Neural progenitor cell (in vitro differentiated cells): ENCODE measurements at regions not wholly inside any gene's neighbourhood (a gene's known extent, or its start where the extent isn't known, plus 50 kb on each side); places are given as distances from the start of the nearest gene placed in this dataset.

Experiments
- DNase-seq: peaks from one replicate; pipeline ENCODE4 v3.0.0-alpha.2; 2016; ENCODE audit warnings: low spot score
- H2AFZ ChIP-seq: fragments of 200-600 bp; sonication (generic); replicated peaks from 2 replicates; pipeline ENCODE4 v1.6.1; 2016; ENCODE audit warnings: antibody characterized with exemption
- H3F3A ChIP-seq: fragments of 200-600 bp; sonication (generic); 2 replicates; pipeline ENCODE4 v1.6.1; 2016; ENCODE audit warnings: antibody characterized with exemption, low read depth
- H3K27ac ChIP-seq: fragments of 200-600 bp; sonication (generic); 2 replicates; pipeline ENCODE4 v1.5.1; 2016; ENCODE audit warnings: mild to moderate bottlenecking
- H3K27me3 ChIP-seq: fragments of 200-600 bp; sonication (generic); 2 replicates; pipeline ENCODE4 v1.6.1; 2016; ENCODE audit warnings: mild to moderate bottlenecking, moderate library complexity
- H3K36me3 ChIP-seq: fragments of 200-600 bp; sonication (generic); 2 replicates; pipeline ENCODE4 v1.5.1; 2016
- H3K4me1 ChIP-seq: fragments of 200-600 bp; sonication (generic); 2 replicates; pipeline ENCODE4 v1.6.1; 2016; ENCODE audit warnings: mixed run types
- H3K4me2 ChIP-seq: fragments of 200-600 bp; sonication (generic); 2 replicates; pipeline ENCODE4 v1.6.1; 2016
- H3K4me3 ChIP-seq: fragments of 200-600 bp; sonication (generic); 2 replicates; pipeline ENCODE4 v1.5.1; 2016
- H3K79me2 ChIP-seq: fragments of 200-600 bp; sonication (generic); 2 replicates; pipeline ENCODE4 v1.6.1; 2016; ENCODE audit warnings: low read depth
- H3K9ac ChIP-seq: fragments of 200-600 bp; sonication (generic); 2 replicates; pipeline ENCODE4 v1.6.1; 2016
- H3K9me3 ChIP-seq: fragments of 200-600 bp; sonication (generic); 2 replicates; pipeline ENCODE4 v1.5.1; 2016; ENCODE audit warnings: low read depth
- H4K20me1 ChIP-seq: fragments of 200-600 bp; sonication (generic); 2 replicates; pipeline ENCODE4 v1.6.1; 2016; ENCODE audit warnings: low read depth
- H3K27ac Mint-ChIP-seq: 3 replicates; pipeline ENCODE4 v1.8.0; 2021; ENCODE audit warnings: mixed read lengths
- H3K27me3 Mint-ChIP-seq: 2 replicates; pipeline ENCODE4 v1.8.0; 2022; ENCODE audit warnings: low read depth, mild to moderate bottlenecking, inconsistent platforms, moderate library complexity, mixed read lengths; ENCODE audit not compliant: insufficient read depth
- H3K36me3 Mint-ChIP-seq: 3 replicates; pipeline ENCODE4 v1.8.0; 2021; ENCODE audit warnings: mixed read lengths
- H3K4me1 Mint-ChIP-seq: 3 replicates; pipeline ENCODE4 v1.8.0; 2021; ENCODE audit warnings: mixed read lengths
- H3K4me3 Mint-ChIP-seq: 3 replicates; pipeline ENCODE4 v1.8.0; 2021; ENCODE audit warnings: mild to moderate bottlenecking, moderate library complexity, mixed read lengths
- H3K9me3 Mint-ChIP-seq: 3 replicates; pipeline ENCODE4 v1.8.0; 2020; ENCODE audit warnings: mixed read lengths
- EZH2 ChIP-seq: fragments of 200-600 bp; sonication (generic); IDR thresholded peaks from 2 replicates; pipeline ENCODE4 v1.6.1; 2017; ENCODE audit warnings: antibody characterized with exemption, mild to moderate bottlenecking, moderate library complexity
- EZH2phosphoT487 ChIP-seq: fragments of 200-600 bp; sonication (generic); IDR thresholded peaks from 2 replicates; pipeline ENCODE4 v1.6.1; 2017; ENCODE audit warnings: antibody characterized with exemption
- TF ChIP-seq, protein P1 (sequence below): fragments of 200-600 bp; sonication (generic); IDR thresholded peaks from 2 replicates; pipeline ENCODE4 v1.5.1; 2017; ENCODE audit warnings: antibody characterized with exemption, mild to moderate bottlenecking

DNA sequence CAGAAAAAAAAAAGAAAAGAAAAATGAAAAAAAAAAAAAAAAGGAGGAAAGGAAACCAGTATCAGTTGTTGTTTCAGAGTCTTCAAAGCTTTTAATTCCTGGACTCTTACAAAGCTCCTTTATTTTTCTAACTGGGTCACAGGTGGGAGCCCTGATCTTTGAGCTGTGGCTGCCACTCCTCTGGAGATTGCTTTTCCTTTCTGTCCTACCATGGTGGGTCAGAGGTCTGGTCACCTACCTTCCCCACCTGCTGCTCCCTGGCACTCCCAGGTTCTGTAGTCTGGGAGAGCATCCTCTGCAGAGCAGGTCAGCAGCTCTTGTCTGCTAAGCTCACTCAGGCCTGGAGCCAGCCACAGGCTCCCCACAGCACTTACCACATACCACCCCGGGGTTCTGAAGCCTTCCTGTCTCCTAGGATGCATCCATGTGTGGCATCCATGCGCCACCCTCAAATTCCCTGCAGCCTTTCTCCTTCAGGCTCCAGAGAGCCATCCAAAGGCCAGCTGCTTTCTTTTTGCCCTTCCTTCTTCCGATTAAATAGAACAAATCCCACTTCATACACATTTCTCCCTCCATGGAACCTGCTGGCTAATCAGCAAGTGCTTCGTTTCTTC, 73.2 kb upstream of the TPK1 start:
- TF ChIP-seq, protein P1, sequence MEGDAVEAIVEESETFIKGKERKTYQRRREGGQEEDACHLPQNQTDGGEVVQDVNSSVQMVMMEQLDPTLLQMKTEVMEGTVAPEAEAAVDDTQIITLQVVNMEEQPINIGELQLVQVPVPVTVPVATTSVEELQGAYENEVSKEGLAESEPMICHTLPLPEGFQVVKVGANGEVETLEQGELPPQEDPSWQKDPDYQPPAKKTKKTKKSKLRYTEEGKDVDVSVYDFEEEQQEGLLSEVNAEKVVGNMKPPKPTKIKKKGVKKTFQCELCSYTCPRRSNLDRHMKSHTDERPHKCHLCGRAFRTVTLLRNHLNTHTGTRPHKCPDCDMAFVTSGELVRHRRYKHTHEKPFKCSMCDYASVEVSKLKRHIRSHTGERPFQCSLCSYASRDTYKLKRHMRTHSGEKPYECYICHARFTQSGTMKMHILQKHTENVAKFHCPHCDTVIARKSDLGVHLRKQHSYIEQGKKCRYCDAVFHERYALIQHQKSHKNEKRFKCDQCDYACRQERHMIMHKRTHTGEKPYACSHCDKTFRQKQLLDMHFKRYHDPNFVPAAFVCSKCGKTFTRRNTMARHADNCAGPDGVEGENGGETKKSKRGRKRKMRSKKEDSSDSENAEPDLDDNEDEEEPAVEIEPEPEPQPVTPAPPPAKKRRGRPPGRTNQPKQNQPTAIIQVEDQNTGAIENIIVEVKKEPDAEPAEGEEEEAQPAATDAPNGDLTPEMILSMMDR = no peak
- TF ChIP-seq EZH2 = no peak
- no peak for TF ChIP-seq EZH2phosphoT487
- H3K4me1 Mint-ChIP-seq = peaks cover 29% of the 10 kb centered on the region
- H4K20me1 ChIP-seq = no peaks in the 10 kb centered on the region
- H3K27ac ChIP-seq = no peak overlapping the region
- H3K79me2 ChIP-seq = no peaks in the 10 kb centered on the region
- no peak overlapping the region for H3K4me3 Mint-ChIP-seq
- peaks cover 18% of the 10 kb centered on the region for H3K4me1 ChIP-seq
- no peak overlapping the region for H2AFZ ChIP-seq
- no peaks in the 10 kb centered on the region for H3F3A ChIP-seq
- H3K36me3 ChIP-seq = no peaks in the 10 kb centered on the region
- no peaks in the 10 kb centered on the region for H3K27me3 ChIP-seq
- H3K9me3 ChIP-seq = no peaks in the 10 kb centered on the region
- no peak overlapping the region for H3K4me2 ChIP-seq
- no peak overlapping the region for H3K4me3 ChIP-seq
- no peaks in the 10 kb centered on the region for H3K9me3 Mint-ChIP-seq
- no peaks in the 10 kb centered on the region for H3K27me3 Mint-ChIP-seq
- no peaks in the 10 kb centered on the region for H3K36me3 Mint-ChIP-seq
- H3K9ac ChIP-seq = no peak overlapping the region
- peak; percentile 32 for DNase-seq
- peak overlapping the region; percentile 35 for H3K27ac Mint-ChIP-seq

- no peaks in the 10 kb centered on the region for H3K36me3 ChIP-seq
- H3K4me3 ChIP-seq = no peak overlapping the region
- Mint-ChIP-seq H3K4me3 (no peak overlapping the region), H3K9me3 (no peaks in the 10 kb centered on the region), H3K27me3 (no peaks in the 10 kb centered on the region), H3K4me1 (peaks cover 29% of the 10 kb centered on the region), H3K27ac (no peak overlapping the region), H3K36me3 (no peaks in the 10 kb centered on the region)
- peaks cover 18% of the 10 kb centered on the region for H3K4me1 ChIP-seq
- TF ChIP-seq, protein P1 = no peak
- TF ChIP-seq EZH2phosphoT487 (no peak), EZH2 (no peak)
- H3F3A ChIP-seq = no peaks in the 10 kb centered on the region
- no peaks in the 10 kb centered on the region for H3K79me2 ChIP-seq
- H3K9ac ChIP-seq = no peak overlapping the region
- no peak overlapping the region for H2AFZ ChIP-seq
- no peaks in the 10 kb centered on the region for H3K9me3 ChIP-seq
- no peak overlapping the region for H3K4me2 ChIP-seq
- DNase-seq = no peak
- no peaks in the 10 kb centered on the region for H4K20me1 ChIP-seq
- no peaks in the 10 kb centered on the region for H3K27me3 ChIP-seq
- no peak overlapping the region for H3K27ac ChIP-seq
Measured at GRCh38 chr7:144908324-144908723, 72.5 kb upstream of the TPK1 start.

DNA sequence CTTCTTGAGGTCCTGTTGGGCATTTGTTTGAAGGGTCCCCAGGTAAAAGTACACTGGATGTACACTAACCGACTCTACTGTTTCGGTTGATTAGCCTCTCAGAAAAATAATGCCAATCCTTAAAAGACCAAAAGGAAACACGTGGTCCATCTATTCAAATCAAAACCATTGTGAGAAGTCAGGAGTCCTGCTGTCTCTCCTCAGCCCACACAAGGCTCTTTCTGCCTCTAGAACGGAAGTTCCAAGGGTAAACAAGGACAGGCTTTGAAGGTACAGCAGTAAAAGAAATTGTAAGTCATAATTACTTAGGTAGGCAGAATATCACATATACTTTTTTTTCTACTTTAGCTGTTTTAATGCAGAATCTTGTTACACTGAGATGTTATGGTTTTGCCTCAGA, 71.7 kb upstream of the TPK1 start:
- H3K4me2 ChIP-seq = no peak overlapping the region
- DNase-seq = peak; percentile 4
- no peaks in the 10 kb centered on the region for H4K20me1 ChIP-seq
- TF ChIP-seq, protein P1 = no peak
- TF ChIP-seq EZH2 (no peak), EZH2phosphoT487 (no peak)
- H3K27ac Mint-ChIP-seq = no peak overlapping the region
- H3K4me1 Mint-ChIP-seq = peaks cover 29% of the 10 kb centered on the region
- no peaks in the 10 kb centered on the region for H3K9me3 Mint-ChIP-seq
- no peaks in the 10 kb centered on the region for H3K27me3 Mint-ChIP-seq
- no peaks in the 10 kb centered on the region for H3K27me3 ChIP-seq
- no peak overlapping the region for H2AFZ ChIP-seq
- no peaks in the 10 kb centered on the region for H3K79me2 ChIP-seq
- no peak overlapping the region for H3K27ac ChIP-seq
- no peak overlapping the region for H3K9ac ChIP-seq
- H3K4me3 ChIP-seq = no peak overlapping the region
- H3K36me3 ChIP-seq = no peaks in the 10 kb centered on the region
- no peaks in the 10 kb centered on the region for H3K36me3 Mint-ChIP-seq
- no peaks in the 10 kb centered on the region for H3K9me3 ChIP-seq
- H3K4me1 ChIP-seq = peaks cover 18% of the 10 kb centered on the region
- H3K4me3 Mint-ChIP-seq = no peak overlapping the region
- no peaks in the 10 kb centered on the region for H3F3A ChIP-seq
